HG02840 (cell line): ENCODE measurements at regions not wholly inside any gene's neighbourhood (a gene's known extent, or its start where the extent isn't known, plus 50 kb on each side); places are given as distances from the start of the nearest gene placed in this dataset.
"Not testable (repeated sequence)": the region's sequence is repeated elsewhere in the genome, so short reads cannot be mapped to it uniquely, and the experiment has no call there.

Experiments
- ATAC-seq: cut with Tn5 transposase; IDR thresholded peaks from one replicate; pipeline ENCODE4 v1.9.1; 2021; ENCODE audit warnings: mild to moderate bottlenecking, moderate library complexity, moderate number of reproducible peaks; ENCODE audit not compliant: unreplicated experiment, low FRiP score

- ATAC-seq, result no peak
Measured at GRCh38 chr6:21767891-21768648, 174.5 kb downstream of the SOX4 start.

GRCh38 chr6:21769405-21769861, 175.9 kb downstream of the SOX4 start:
- ATAC-seq, result no peak

- ATAC-seq, result no peak
Measured at GRCh38 chr6:21769968-21770367, 176.4 kb downstream of the SOX4 start.

DNA sequence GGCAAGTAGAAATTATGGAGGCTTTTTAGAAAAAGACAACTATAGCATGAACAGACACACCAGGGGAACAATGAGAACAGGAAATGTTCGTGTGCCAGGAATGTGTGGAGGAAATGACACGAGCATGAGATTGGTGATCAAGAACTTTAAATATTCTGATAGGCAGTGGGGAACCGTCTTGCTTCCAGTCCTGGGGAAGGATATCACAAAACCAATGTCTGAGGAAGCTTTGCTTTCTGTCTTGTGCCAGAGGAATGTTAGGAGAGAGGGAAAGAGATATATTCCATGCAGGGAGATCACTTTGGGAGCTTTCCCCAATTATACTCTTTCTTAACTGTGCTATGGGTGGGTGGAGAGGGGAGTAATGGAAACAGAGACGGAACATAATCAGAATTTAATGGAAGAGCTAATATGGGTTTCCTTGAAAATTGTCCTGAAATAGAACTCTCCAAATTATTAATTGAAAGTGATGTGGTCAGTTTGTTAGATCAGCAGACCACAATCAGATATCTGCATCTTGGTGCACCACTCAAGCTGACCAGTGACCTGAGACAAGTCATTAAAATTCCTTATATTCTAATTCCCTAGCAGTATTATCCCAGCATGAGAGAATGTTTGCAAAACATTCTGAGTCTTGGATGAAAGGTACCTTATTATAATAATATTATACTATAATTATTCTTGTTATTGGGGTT, 178.2 kb downstream of the SOX4 start:
- no peak for ATAC-seq

DNA sequence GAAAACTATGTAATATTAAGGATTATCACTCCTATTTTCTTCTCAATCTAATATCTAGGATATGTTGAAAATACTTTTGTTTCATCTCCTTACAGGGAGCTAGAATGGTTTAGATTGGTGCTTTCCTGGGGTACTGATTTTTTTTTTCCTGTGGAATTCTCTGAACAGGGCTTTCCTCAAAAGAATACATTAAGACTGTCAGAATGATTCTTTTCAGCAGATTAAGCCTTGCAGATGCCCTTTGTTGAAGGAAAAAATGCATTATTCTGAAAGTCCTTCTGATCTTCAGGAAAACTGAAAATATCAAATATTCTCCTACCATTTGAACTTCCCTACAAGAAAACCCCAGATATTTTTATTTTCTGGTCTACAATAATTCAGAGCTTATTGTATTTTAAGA, 178.9 kb downstream of the SOX4 start:
- no peak for ATAC-seq

DNA sequence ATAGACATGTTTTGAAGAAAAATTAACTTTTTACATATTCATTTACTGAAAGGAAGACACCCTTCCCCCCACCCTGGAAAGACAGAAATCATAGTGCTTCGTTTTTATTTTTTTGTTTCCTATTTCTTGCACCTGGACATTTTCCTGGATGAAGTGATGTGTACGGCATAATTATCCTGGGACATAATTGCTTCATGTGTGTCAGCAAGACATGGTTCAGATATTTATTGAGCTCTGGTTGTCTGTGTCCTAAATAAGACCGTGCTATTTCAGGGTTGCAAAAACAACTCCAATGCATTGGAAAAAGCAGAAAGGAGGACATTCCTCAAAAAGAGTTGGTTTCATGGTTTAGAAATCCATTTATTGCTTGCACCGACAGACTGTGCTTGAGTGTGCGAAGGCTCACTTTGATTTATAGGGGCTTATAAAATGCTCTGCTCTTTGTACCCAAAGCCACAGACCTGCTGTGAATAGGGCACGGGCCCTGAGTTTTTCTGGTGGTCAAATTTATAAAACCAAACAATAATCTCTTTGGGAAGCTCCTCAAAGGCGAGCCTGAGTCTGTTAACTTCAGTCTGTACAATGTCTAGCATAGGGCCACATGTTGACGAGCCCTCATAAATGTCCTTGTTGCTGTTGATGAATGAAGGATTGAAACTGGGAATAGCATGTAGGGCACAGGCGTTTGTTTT, 179.5 kb downstream of the SOX4 start:
- no peak for ATAC-seq

- ATAC-seq, result no peak
Measured at GRCh38 chr6:21773576-21773968, 180.0 kb downstream of the SOX4 start.

DNA sequence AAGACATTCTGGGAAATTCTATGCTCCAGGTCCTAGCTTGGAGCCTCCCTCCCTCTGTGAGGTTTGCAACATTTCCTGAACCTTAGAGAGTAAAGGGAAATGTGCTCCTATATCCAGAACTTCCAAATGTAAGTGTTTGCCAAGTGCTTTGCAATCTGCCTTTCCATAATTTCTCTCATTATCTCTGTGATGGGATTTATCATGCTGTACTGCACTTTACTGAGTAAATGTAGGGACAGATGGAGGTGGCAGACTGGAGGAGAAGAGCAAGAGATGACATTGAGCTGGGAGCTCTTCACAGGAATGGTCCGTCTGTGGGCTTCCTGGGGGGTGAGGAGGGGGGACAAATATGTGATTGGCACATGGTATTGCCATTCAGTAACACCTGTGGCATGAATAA, 184.3 kb downstream of the SOX4 start:
- ATAC-seq, result no peak

DNA sequence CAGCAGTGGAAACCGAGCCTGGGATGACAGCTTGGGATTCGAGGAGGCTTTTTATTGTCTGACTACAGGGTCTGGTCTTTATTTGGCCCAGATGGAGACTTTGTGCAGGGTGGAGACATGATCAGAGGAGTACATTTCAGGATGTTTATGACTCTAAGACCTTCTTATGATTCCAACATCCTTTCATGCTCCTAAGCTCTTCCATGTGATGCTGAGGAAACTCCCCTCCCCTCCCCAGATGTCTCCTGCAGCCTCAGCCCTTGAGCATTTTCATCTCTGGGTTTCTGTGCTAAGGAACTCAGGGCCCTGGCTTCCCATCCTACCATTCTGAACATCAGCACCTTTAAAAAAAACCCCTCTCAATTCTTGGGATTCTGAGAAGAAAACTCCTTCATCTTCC, 186.6 kb downstream of the SOX4 start:
- ATAC-seq, result no peak

DNA sequence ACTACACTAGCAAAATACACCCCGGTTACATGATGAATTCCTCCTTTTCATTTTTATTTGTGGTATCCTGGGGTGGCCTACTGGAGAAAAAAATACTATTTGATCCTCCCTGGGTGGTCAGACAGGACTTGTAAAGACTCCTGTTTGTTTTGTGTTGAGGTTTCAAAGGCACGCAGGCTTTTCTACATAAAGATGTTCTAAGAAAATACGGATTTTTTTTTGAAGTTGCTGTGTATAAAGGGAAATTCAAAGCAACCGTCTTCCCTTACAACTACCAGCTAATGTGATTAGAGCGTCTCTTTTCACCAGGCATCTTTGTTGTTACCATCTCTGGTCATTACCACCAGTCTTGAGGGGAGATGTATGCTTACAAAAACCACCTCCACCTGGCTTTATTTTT, 187.1 kb downstream of the SOX4 start:
- ATAC-seq, result no peak

GRCh38 chr6:21781128-21781527, 187.6 kb downstream of the SOX4 start:
- no peak for ATAC-seq

DNA sequence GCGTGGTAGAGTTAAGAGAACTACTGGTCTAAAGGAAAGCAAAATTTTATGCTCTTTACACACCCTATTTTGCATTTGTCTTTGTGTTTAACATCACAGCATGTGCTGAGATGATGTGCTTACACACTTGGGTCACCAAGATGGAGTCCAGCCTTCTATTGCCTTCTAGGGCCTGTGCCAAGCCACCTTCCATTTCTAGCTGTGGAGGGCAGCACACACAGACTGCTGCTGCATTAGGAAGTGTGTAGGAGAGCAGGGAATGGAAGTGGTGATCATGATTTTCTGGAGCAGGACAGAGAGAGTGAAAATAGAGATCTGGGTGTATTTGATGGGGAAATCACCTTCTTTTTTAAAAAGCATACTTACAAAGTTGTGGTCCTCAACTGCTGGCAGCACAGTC, 191.6 kb downstream of the SOX4 start:
- ATAC-seq, result no peak

GRCh38 chr6:21791056-21791455, 197.5 kb downstream of the SOX4 start:
- ATAC-seq, result no peak

DNA sequence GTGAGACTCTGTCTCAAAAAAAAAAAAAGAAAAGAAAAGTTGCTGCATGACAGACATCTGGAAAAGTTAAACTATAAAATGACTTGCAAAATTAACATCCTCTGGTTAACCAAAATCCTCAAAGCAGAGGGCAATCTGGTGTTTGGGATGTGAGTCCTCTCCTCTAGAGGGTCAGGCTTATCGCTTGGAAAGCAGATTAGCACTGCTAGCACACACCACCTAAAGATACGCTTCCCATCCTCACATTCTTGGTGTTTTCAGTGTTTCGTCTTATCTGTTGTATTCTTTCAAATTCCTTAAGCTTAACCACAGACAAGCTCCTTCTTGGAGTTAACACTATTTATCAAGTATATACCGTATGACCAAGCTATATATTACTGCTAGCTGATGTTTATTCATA, 198.0 kb downstream of the SOX4 start:
- no peak for ATAC-seq

DNA sequence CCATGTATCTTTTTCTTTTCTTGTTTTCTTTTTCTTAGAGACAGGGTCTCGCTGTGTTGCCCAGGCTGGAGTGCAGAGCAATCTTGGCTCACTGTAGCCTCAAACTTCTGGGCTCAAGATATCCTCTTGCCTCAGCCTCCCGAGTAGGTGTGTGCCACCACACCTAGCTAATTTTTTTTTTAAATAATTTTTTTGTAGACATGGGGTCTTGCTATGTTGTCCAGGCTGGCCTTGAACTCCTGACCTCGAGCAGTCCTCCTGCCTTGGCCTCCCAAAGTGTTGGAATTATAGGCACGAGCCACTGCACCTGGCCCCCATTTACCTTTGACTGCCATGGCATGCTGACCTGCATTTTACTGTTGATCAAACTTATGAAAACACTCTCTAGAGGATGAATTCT, 198.6 kb downstream of the SOX4 start:
- no peak for ATAC-seq

DNA sequence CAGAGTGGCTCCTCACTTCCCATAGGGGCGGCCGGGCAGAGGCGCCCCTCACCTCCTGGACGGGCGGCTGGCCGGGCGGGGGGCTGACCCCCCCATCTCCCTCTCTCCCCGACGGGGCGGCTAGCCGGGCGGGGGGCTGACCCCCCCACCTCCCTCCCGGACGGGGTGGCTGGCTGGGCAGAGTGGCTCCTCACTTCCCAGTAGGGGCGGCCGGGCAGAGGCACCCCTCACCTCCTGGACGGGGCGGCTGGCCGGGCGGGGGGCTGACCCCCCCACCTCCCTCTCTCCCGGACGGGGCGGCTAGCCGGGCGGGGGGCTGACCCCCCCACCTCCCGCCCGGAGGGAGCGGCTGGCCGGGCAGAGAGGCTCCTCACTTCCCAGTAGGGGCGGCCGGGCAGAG, 203.4 kb downstream of the SOX4 start:
- ATAC-seq, result not testable (repeated sequence)

DNA sequence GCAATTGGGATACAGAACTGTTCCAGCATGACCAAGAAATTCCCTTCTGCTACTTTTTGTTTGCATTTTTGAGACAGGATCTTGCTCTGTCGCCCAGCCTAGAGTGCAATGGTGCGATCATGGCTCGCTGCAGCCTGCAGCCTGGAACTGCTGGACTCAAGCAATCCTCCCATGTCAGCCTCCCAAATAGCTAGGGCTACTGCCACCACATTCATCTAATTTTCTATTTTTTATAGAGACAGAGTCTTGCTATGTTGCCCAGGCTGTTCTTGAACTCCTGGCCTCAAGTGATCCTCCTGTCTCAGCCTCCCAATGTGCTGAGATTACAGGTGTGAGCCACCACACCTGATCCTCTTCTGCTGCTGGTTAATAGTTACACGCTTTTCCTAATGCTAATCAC, 204.9 kb downstream of the SOX4 start:
- no peak for ATAC-seq

- ATAC-seq, result no peak
Measured at GRCh38 chr6:21800330-21800729, 206.8 kb downstream of the SOX4 start.

- ATAC-seq, result no peak
Measured at GRCh38 chr6:21800948-21801438, 207.4 kb downstream of the SOX4 start.

GRCh38 chr6:21801446-21802174, 208.1 kb downstream of the SOX4 start:
- ATAC-seq, result no peak
